T-helper 2 cell (primary cell): ENCODE measurements at regions not wholly inside any gene's neighbourhood (a gene's known extent, or its start where the extent isn't known, plus 50 kb on each side); places are given as distances from the start of the nearest gene placed in this dataset.
"Not testable (repeated sequence)": the region's sequence is repeated elsewhere in the genome, so short reads cannot be mapped to it uniquely, and the experiment has no call there.

Source experiments
- DNase-seq, 5 experiments: peaks; one replicate each; pipeline versions ENCODE4 v3.0.0 to v3.0.0-alpha.2; 2012 to 2022

- no peak for DNase-seq
These were observed 471.6 kb upstream of the LMO3 start for GRCh38 chr12:17077594-17077993.

DNA sequence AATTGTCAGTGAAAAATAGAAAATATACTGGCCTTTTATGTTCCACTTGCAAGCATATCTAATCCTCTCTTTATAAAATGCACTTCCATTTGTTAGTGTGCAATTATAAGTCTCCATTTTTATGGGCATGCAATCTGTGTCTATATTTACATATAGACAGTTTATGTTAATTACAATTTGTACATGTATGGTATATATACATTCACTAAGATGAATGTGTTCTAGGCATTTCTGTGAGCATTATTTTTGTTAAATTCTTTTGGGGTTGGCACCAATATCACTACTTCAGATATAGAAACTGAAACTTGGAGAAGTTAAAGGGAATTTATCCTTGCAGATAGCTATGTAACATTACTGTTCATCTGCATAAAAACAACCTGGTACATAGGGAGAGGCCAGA lies 470.8 kb upstream of the LMO3 start:
- DNase-seq: no peak

DNA sequence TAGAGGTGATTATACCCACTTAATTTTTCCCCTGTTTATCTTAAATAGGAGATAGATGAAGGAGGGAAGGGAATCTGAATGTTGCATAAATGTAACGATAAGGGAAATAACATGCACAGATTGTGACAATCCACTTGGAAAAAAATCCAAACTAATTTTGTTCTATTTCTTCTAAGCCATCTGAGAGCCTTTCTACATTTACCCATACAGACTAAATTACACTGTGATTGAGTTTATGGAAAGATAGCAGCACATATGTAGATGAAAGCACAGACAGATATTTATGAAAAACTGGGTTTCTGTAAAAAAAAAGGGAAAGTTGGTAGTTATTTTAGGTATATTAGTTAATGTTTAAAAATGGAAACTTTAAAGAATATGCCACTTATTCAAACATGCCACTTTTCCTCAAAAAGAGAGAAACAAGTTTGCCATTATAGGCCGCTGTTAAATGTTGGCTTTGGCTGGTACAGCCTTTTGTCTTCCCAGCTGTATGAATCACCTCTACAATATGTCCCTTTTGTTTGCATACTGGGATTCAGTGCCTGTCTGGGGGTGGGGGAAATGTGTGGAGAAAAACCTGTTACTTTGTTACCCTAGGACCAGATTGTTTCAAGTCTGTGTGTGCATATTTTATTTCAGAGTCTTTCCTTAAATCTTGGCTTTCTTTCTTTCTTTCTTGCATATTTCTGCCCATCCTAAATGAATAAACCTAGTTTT lies 470.2 kb upstream of the LMO3 start:
- DNase-seq: no peak

DNA sequence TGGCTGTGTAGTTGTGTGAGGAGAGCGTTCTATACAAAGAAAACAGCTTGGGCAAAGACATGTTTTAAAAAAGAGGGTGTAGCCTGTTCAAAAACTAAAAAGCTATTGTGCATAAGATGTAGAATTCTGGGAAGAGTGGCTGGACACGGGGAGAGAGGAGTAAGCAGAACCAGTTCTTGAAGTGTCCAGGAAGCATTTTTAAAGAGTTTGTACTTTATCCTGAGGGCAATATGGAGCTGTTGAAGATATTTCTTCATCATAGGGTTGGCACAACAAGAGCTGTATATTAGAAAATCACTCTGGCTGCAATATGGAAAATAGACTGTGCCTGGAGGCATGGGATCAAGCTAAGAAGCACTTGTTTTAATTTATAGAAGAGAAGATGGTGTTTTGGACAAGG lies 458.9 kb upstream of the LMO3 start:
- DNase-seq: no peak

DNA sequence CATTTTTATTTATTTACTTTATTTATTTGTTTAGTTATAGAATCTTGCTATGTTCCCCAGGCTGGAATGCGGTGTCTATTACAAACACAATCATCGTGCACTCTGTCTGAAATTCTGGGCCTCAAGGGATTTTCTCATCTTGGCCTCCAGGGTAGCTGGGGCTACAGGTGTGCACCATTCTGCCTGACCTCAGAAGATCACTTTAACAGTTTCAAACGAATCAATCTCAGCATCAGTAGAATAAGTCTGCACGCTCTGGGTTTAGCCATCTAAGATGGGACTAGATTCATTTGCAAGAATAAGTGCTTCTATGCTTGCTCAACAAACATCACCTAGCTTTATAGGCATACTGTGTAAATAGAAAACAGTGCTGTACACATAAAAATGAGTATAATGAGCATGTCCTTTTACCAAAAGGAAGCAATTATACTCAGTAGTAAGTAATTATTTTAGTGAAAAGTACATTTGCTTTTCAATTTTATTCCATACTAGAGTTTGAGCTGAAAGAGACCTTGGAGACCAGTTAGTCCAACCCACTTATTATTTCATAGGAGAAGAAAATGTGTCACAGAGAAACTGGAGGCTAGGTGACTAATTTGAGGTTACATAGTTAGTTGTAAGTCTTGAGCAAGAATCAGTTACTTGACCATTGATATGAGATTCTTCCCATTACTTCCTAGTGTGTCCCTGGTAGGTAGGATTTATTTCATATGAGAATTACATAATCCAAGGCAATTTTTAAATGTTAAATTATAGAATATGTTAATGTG lies 456.5 kb upstream of the LMO3 start:
- no peak for DNase-seq

- no peak for DNase-seq
These were observed 454.3 kb upstream of the LMO3 start for GRCh38 chr12:17060260-17060659.

- DNase-seq: no peak
These were observed 450.6 kb upstream of the LMO3 start for GRCh38 chr12:17056546-17056945.

GRCh38 chr12:17038923-17039322 lies 433.0 kb upstream of the LMO3 start:
- no peak for DNase-seq

- DNase-seq: no peak
These were observed 429.4 kb upstream of the LMO3 start for GRCh38 chr12:17035372-17035771.

DNA sequence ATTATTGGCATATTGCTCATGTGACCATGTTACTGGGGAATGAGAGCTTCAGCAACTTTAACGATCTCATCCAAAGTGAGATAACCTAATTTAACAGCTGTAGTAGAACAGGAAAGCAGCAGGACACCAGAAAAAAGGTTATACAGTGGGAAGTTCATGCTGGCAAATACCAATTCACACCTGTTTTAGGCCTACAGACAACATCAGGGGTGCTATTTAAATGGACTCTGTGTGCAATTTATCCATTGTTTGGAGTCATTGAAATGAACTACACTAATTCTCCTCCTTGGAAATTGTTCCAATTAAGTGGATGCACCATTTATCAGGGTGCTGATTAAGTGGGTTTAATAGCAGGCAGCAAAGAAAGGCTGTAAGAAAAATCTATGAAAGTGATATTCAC lies 424.4 kb upstream of the LMO3 start:
- DNase-seq: no peak

- no peak for DNase-seq
These were observed 422.4 kb upstream of the LMO3 start for GRCh38 chr12:17028348-17028747.

- DNase-seq: not testable (repeated sequence)
These were observed 419.5 kb upstream of the LMO3 start for GRCh38 chr12:17025424-17025823.

DNA sequence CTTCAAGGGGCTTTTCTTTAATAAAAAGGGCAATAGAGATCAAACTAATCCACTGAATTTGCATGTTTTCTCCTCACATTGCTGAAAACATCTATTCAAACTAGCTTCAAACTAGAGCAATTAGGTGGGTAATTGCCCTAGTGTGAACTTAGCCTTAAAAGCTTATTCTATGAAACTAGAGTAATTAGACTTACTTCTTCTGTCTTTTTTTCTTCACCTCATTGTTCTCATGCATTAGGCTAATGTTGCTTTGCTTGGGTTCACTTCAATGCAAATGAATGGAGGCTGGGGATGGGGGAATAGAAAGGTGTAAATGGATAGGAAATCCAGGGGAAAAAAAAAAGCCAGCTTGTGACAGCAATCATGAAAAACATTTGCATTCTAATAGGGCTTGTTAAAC lies 414.8 kb upstream of the LMO3 start:
- DNase-seq: no peak

GRCh38 chr12:17017402-17017801 lies 411.4 kb upstream of the LMO3 start:
- DNase-seq: no peak

DNA sequence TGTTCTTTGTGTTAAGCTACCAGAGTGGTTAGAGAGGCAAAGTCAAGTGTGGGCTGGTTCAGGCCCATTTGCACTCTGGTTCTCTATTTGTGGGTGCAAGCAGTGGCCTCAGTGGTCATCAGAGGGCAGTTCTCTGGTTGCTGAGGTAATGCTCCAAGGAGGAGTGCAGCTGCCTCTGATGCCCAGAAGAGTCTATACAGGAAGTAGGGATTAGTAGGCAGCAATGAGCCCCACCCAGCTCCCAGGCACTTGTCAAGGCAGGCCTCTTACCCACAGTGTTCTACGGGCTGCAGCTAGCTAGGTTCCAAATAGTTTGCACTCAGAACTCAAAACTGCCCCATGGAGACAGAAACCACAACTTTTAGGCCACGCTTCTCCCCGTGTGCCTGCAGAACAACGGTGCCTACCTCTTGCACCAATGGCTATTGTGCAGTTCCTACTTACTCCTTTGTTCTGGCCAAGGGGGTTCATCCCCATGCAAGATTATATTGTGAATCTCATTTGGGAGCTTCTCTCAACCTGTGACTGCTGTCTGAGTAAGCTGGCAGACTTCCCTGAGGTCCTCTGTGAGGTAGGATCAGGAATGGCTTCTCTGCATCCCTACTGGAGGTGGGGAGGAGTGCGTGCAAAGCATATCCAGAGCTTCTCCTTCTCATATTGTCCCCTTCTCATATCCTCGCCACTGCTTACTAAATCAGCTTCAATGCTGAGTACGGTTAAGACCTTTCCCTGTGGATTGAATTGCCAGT lies 410.3 kb upstream of the LMO3 start:
- no peak for DNase-seq

DNA sequence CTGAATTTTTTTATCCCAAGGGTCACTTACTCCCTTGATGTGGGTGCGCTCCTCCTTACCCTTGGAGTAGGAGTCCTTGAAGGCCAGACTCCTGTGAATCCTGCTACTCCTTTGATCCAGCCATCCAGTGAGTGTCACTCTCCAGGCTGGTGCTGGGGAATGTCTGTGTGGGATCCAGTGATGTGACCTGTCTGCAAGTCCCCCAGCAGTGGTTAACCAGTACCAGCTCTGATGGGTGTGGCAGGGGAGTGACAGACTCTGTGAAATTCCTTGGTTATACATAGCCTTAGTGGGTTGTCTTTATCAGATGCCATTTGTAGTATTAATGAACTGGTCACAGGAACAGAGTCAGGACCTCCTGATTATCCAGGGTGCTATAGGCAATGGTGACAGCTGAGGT lies 409.5 kb upstream of the LMO3 start:
- no peak for DNase-seq

GRCh38 chr12:17007442-17008040 lies 401.6 kb upstream of the LMO3 start:
- DNase-seq: not testable (repeated sequence)

DNA sequence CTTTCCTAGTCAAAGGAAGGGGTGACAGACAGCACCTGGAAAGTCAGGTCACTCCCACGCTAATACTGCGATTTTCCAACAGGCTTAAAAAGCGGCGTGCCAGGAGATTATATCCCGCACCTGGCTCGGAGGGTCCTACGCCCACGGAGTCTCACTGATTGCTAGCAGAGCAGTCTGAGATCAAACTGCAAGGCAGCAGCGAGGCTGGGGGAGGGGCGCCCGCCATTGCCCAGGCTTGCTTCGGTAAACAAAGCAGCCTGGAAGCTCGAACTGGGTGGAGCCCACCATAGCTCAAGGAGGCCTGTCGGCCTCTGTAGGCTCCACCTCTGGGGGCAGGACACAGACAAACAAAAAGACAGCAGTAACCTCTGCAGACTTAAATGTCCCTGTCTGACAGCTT lies 392.6 kb upstream of the LMO3 start:
- not testable (repeated sequence) for DNase-seq

- no peak for DNase-seq
These were observed 378.5 kb upstream of the LMO3 start for GRCh38 chr12:16984484-16984883.

GRCh38 chr12:16972923-16973770 lies 367.2 kb upstream of the LMO3 start:
- DNase-seq: no peak

- DNase-seq: no peak
These were observed 356.9 kb upstream of the LMO3 start for GRCh38 chr12:16962889-16963288.

DNA sequence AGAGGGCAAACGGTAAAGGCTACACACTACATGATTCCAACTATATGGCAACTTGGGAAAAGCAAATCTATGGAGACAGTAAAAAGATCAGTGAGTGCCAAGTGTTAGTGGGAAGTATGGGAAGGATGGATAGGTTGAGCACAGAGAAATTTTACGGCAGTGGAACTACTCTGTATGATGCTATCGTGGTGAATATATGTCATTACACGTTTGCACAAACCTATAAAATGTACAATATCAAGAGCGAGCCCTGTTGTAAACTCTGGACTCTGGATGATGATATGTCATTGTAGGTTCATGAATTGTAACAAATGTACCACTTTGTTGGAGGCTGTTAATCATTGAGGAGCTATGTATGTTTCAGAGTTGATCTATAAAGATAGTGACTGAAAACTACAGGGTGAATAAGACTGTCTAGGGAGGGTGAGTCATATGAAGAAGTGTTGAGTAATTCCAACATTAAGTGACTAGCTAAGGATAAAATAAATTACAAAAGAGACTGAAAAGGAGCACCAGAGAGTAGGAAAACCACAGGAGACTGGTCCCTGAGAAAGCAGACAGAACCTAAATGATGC lies 349.2 kb upstream of the LMO3 start:
- DNase-seq: no peak
